NCI-H1436 (cell line): ENCODE measurements at regions not wholly inside any gene's neighbourhood (a gene's known extent, or its start where the extent isn't known, plus 50 kb on each side); places are given as distances from the start of the nearest gene placed in this dataset.

ENCODE experiments used
- DNase-seq: peaks from one replicate; lab custom pipeline; 2025; lab: John Stamatoyannopoulos, UW

DNA sequence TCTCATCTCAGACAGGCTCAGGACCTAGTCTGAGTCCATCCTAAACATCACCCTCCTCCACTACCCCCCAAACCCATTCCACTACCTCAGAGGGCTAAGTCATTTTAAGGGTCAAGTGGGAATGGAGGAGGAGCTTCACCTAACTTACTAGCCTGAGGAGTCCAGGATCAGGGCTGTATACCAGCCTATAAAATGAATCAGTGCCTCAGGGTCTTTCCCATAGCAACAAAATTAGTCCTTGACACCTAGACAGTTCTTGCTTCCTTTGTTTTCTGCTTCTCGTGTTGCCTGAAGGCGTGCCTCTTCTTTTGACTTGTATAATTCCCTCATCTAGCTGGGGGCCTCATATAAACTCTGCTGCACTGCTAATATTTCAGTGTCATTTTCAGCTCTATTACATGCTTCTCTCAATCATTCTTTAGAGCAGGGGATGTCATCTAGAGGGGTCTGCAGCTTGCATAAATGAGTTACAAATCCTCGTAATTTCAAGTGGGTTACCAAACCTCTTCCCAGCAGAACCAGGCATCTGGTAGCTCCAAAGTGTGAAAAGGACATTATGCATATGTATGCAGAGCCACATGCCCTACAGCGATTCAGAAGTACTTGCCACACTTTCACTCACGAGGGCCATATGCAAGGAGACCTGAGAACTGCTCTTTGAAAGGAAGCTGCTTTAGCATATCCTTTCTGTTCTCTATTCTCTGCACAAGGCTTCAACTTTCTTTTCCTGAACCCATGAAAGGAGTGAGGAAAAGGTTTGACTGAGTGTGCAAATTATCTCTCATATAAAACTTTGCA is 311.7 kb upstream of the SEMA6D start:
- peak; percentile 44 for DNase-seq

- no peak for DNase-seq
Observed at GRCh38 chr15:47407692-47408091, 309.6 kb upstream of the SEMA6D start.

GRCh38 chr15:47409038-47409437 is 308.3 kb upstream of the SEMA6D start:
- DNase-seq: no peak

- no peak for DNase-seq
Observed at GRCh38 chr15:47409600-47409999, 307.7 kb upstream of the SEMA6D start.

GRCh38 chr15:47410247-47410646 is 307.1 kb upstream of the SEMA6D start:
- DNase-seq: no peak

GRCh38 chr15:47411733-47412132 is 305.6 kb upstream of the SEMA6D start:
- DNase-seq: no peak

- no peak for DNase-seq
Observed at GRCh38 chr15:47412136-47412535, 305.2 kb upstream of the SEMA6D start.

DNA sequence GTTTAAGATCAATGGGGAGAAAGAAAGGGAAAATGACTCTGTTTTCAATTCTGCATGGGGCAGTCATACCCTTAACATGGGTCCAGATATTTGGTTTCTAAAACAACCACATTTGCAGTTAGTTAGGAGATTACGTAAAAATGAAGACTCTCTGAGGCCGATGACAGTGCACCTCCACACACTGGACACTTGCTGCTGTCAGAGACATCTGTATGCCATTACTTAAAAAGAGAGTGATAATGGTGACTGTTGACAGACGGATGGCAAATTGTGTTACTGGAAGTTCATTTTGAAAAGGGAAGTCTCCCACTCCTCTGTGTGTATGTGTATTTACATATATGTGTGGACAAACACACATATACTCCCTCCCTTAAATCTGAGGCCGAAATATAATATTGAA is 304.5 kb upstream of the SEMA6D start:
- DNase-seq: no peak

GRCh38 chr15:47414207-47414606 is 303.1 kb upstream of the SEMA6D start:
- no peak for DNase-seq

GRCh38 chr15:47415539-47415971 is 301.8 kb upstream of the SEMA6D start:
- no peak for DNase-seq

- DNase-seq: no peak
Observed at GRCh38 chr15:47422881-47423665, 294.2 kb upstream of the SEMA6D start.

GRCh38 chr15:47427463-47427862 is 289.8 kb upstream of the SEMA6D start:
- DNase-seq: no peak

- DNase-seq: no peak
Observed at GRCh38 chr15:47429376-47429775, 287.9 kb upstream of the SEMA6D start.

- DNase-seq: no peak
Observed at GRCh38 chr15:47431501-47431900, 285.8 kb upstream of the SEMA6D start.

- no peak for DNase-seq
Observed at GRCh38 chr15:47432826-47433225, 284.5 kb upstream of the SEMA6D start.

GRCh38 chr15:47434596-47434995 is 282.7 kb upstream of the SEMA6D start:
- DNase-seq: no peak

DNA sequence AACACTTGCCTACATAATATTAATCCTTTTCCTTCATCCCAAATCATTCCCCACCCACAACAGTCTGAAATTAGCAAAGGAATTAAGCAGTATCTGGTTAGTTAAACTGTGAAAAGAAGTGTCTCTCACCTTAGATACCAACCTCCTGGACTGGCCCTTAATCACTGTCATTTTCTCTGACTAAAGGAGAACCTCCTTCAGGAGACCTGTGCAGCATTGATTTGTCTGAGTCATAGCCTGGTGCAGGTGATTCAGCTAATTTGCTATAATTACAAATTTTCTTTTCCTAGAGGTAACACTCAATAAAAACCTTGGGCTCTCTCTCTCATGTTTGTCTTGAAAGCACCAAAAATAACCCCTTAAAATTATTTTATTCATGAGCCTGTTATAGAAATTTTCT is 279.8 kb upstream of the SEMA6D start:
- DNase-seq: no peak

- no peak for DNase-seq
Observed at GRCh38 chr15:47439146-47440111, 277.9 kb upstream of the SEMA6D start.

GRCh38 chr15:47442371-47442770 is 274.9 kb upstream of the SEMA6D start:
- DNase-seq: no peak

GRCh38 chr15:47443839-47444238 is 273.5 kb upstream of the SEMA6D start:
- DNase-seq: no peak

DNA sequence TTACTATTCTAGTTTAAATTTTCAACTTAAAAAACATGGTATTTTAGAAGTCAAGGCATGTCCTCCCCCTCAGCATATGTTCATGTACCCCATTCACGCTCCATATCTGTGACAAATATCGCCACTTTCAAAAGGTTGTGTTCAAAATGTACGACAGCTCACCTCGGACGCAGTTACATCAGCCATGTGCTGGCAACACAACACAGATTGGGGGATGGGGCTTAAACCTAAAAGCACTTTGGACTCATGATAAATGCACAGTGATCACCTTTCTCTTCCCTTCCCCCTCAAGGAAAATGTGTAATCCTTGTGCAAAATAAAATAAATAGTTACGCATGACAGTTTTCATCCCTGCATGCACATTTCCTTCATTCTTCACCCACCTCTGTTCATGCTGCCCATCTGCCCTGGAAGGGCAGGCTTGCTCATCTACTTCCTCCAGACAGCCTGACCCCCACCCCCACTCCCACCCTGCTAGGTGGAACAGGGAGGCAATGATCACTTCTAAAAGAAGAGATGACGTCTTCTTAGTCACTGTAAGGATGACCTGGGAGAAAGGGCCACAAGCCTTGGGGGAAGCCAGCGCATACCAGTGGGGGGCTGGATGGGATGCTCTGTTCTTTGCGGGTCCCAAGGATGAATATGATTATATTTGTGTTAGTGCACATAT is 271.4 kb upstream of the SEMA6D start:
- DNase-seq: no peak
